GM10248 (cell line): ENCODE measurements at regions not wholly inside any gene's neighbourhood (a gene's known extent, or its start where the extent isn't known, plus 50 kb on each side); places are given as distances from the start of the nearest gene placed in this dataset.

Experiments used
- CTCF ChIA-PET: fragments of 300-600 bp; sonication (Branson Sonifier 250); formaldehyde crosslinking; extraction: SDS; loops from one replicate; lab custom pipeline; 2021; ENCODE audit warnings: antibody characterized with exemption; lab: Yijun Ruan, JAX
- POLR2A ChIA-PET: fragments of 350-650 bp; sonication (Branson Sonifier 250); formaldehyde crosslinking; extraction: SDS; loops from one replicate; lab custom pipeline; 2020; ENCODE audit warnings: antibody characterized with exemption; lab: Yijun Ruan, JAX
- DNase-seq: peaks from one replicate; pipeline ENCODE4 v3.0.0; 2012; ENCODE audit errors: extremely low spot score
- TF ChIP-seq, protein P1 (sequence below): IDR thresholded peaks from 2 replicates; pipeline ENCODE4 v1.5.1; 2012; ENCODE audit warnings: mild to moderate bottlenecking, low read depth; ENCODE audit errors: extremely low read depth, missing control alignments, control extremely low read depth

DNA sequence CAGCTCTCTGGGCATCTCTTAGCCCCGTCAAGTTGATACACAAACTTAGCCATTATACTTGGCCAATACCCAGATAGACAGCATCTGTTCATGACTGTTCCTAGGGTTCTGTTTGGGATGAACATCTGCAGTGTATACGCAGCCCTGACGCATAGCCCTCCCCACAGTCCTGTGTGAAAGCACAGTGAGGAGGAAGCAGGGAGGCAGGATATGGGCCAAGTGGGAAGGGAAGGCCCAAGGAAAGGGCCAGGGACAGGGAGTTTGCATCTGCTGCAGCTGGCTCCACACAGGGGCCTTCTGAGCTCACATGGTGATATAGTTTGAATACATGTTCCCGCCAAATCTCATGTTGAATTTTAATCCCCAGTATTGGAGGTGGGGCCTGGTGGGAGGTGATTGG lies 80.2 kb downstream of the CMPK2 start:
- POLR2A ChIA-PET: no interaction called here
- TF ChIP-seq, protein P1, sequence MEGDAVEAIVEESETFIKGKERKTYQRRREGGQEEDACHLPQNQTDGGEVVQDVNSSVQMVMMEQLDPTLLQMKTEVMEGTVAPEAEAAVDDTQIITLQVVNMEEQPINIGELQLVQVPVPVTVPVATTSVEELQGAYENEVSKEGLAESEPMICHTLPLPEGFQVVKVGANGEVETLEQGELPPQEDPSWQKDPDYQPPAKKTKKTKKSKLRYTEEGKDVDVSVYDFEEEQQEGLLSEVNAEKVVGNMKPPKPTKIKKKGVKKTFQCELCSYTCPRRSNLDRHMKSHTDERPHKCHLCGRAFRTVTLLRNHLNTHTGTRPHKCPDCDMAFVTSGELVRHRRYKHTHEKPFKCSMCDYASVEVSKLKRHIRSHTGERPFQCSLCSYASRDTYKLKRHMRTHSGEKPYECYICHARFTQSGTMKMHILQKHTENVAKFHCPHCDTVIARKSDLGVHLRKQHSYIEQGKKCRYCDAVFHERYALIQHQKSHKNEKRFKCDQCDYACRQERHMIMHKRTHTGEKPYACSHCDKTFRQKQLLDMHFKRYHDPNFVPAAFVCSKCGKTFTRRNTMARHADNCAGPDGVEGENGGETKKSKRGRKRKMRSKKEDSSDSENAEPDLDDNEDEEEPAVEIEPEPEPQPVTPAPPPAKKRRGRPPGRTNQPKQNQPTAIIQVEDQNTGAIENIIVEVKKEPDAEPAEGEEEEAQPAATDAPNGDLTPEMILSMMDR: no peak
- CTCF ChIA-PET: interaction anchor here (1.4 to 1.8 kb wide), 2 partner anchors 13 to 14 kb away, joined by 3 to 4 read pairs; no protein-coding TSS in a partner anchor
- DNase-seq: no peak

DNA sequence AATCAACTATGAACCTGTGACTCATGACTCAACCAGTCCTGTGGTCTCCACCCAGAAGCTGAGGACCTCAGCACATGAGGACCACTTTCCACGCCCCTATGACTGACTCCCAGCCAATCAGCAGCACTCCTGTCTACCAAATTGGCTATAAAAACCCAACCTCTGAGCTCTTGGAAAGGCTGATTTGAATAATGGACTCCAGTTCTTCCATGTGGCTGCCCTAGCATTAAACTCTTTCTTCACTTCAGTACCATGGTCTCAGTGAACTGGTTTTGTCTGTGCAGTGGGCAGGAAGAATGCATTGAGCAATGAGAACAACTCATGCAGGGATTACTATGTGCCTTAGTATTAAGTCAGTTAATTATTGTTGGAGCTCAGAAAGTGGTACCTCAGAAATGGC lies 78.3 kb downstream of the CMPK2 start:
- POLR2A ChIA-PET: no interaction called here
- CTCF ChIA-PET: interaction anchor here (1.0 kb wide), 1 partner anchor 14 kb away, joined by 3 read pairs; no protein-coding TSS in a partner anchor
- TF ChIP-seq, protein P1: no peak
- DNase-seq: no peak

DNA sequence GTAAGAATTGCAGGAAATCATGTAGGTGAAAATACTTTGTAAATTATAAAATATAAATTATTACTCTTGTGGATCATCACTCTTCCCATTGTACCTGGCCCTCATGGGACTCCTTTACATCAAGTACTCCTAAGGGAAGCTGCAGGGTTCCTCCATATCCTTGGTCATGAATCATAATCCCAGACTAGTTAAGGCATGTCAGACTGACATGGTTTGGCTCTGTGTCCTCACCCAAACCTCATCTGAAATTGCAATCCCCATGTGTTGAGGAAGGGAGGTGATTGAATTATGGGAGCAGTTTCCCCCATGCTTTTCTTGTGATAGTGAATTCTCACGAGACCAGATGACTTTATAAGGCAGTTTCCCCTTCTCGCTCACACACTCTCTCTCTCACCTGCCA lies 77.1 kb downstream of the CMPK2 start:
- no peak for DNase-seq
- ChIA-PET CTCF (interaction anchor here (1.0 to 1.3 kb wide), 3 partner anchors 9 to 16 kb away, joined by 3 to 4 read pairs (median 4); no protein-coding TSS in a partner anchor), POLR2A (no interaction called here)
- TF ChIP-seq, protein P1: no peak

DNA sequence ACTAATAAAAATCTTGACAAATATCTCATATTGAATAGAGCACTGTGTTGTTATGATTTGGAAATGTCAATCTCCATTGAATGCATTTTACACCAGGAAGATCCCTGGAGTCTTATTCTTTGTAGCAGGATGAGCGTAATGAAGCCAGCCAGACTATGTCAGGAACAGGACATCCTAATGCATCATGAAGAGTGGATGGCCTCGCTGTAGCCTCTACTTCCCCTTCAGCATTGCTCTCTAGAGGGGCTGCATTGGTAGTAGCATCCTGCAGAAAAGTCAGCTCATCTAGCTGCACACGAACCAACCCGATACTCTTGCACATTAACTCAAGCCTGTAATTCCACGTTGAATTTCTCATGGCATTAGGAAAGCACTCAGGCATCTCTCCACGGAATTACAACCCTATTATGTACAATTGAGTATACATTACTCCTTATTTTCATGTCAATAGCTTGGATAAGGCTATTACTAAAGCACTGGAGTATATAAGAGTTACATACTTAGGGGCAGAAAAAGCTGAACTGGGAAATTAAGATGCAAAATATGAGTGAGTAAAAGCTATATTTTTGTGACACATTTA lies 76.1 kb downstream of the CMPK2 start:
- DNase-seq: no peak
- POLR2A ChIA-PET: no interaction called here
- TF ChIP-seq, protein P1: no peak
- CTCF ChIA-PET: interaction anchor here (0.8 to 1.3 kb wide), 2 partner anchors 9 to 16 kb away, joined by 4 read pairs; no protein-coding TSS in a partner anchor

DNA sequence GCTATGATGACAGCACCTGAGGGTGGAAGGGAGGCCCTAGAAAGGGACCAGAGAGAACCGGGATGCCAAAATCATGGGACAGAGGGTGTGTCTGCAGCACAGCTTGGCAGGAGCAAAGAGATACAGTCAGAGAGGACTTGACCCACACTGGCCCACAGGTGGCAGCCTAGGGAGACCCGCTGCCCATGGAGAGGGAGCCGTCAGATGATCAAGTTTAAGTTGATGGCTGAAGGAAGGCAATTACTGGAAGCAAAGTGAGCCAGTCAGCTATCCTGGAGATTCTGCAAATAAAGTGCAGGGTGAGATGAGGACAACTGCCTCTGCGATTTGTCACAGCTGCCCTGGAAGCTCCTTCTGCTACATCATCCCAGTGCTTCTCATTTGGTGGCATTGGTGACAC lies 74.0 kb downstream of the CMPK2 start:
- ChIA-PET POLR2A (no interaction called here), CTCF (no interaction called here)
- TF ChIP-seq, protein P1: no peak
- no peak for DNase-seq

DNA sequence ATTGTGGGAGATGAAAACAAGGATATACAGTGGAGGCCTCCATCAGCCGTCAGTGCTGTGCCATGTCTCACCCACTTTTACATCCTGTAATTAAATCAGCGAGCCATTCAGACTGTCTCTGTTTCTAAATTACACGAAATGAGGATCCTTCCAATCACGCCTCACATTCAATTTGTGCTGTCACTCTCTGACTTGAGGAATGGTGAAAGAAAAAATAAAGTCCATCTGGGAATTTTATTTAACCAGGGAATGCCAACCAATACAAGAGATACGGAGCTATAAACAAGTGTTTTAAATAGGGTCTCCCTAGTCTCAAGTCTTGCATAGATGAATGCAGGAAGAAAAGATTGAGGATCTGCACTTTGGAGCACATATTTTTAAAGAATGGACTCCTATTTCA lies 72.8 kb downstream of the CMPK2 start:
- DNase-seq: no peak
- POLR2A ChIA-PET: no interaction called here
- CTCF ChIA-PET: interaction anchor here (1.3 kb wide), 1 partner anchor 18 kb away, joined by 4 read pairs; no protein-coding TSS in a partner anchor
- TF ChIP-seq, protein P1: no peak

DNA sequence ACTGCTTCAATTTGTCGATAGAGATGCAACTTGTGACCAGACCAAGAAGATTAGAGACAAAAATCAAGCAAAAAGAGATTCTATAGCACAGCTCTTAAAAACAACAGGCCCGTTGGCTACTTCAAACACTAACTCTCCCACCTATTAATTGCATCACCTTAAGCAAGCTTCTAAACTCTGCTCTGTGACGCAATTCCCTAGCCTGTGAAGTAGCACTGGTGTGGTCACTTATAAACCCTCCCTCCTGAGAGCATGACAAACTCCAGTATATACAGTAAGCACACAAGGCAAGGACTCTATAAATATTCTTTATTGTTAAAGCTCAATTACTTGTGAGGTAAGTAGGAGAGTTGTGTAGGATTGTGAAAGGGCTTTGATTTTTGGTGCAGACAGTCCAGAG lies 72.3 kb downstream of the CMPK2 start:
- POLR2A ChIA-PET: no interaction called here
- CTCF ChIA-PET: interaction anchor here (1.1 to 1.3 kb wide), 2 partner anchors 19 to 21 kb away, joined by 4 read pairs; no protein-coding TSS in a partner anchor
- DNase-seq: no peak
- TF ChIP-seq, protein P1: no peak
